ENCODE measurements at regions not wholly inside any gene's neighbourhood (a gene's known extent, or its start where the extent isn't known, plus 50 kb on each side); places are given as distances from the start of the nearest gene placed in this dataset.

DNA sequence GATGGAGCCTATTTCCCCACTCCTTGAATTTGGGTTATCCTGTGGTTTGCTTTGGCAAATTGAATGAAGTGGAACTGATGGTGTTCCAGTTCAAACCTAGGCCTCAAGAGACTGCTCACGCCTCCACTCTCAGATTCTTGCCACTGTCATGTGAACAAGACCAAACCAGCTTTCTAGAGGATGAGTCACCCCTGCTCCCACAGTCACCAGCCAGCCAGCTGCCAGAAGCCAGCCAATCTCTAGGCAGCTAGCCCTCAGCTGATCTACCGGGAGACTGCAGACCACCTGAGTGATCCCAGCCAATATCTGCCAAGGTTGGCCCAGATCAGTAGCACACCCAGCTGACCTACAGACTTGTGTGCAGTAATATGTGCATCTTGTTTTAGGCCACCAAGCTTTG lies 300.6 kb downstream of the TMEM38B start:
- TF ChIP-seq EZH2 (IDR thresholded peaks at IDR 0.05; ENCODE audit: insufficient read depth, poor library complexity, severe bottlenecking) (no peak), EZH2phosphoT487 (IDR thresholded peaks at IDR 0.05; ENCODE audit: insufficient read depth, low read depth) (no peak)
